NOMO-1 treated with DMSO at 0.1 percent for 48 hours (cell line): ENCODE measurements at regions not wholly inside any gene's neighbourhood (a gene's known extent, or its start where the extent isn't known, plus 50 kb on each side); places are given as distances from the start of the nearest gene placed in this dataset.

Source experiments
- DNase-seq: peaks from one replicate; lab custom pipeline; 2025; ENCODE audit not compliant: unreplicated experiment; lab: John Stamatoyannopoulos, UW

DNA sequence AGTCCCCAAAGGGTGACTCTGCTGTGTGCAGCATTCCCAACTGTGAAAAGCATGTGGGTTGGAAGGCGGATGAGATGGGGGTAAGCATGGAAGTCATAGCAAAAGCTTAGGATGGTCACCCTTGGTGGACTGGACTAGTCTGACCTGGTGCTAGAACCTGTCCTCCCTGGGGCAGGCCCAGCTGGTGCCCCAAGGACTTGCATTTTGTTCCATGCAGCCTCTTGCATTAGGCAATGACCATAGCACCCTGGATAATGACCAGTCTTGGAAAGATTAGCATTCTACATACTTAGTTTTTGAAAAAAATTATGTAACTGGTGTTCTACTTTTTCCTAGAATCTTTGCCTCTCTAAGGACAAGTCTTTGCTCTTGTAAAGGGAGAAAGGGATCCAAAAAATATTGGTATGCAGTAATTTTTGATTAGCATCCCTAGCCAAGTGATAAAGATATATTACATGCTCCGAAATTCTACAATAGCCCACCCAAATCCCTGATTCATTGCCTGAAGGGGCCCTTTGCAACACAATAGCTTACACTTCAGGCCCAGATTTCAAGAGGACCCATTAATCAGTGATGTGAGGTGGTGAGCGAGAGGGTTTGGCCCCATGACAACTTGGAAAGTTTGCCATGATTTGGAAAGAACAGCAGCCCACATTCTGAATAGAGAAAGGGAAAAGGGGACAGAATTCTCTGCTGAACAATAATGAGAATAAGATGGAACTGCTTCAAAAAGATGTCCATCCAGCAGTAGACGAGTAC lies 93.3 kb upstream of the CD180 start:
- DNase-seq: no peak

- no peak for DNase-seq
Observed at GRCh38 chr5:67287510-67288268, 91.1 kb upstream of the CD180 start.

- peak; percentile 24 for DNase-seq
Observed at GRCh38 chr5:67286006-67286405, 89.4 kb upstream of the CD180 start.

DNA sequence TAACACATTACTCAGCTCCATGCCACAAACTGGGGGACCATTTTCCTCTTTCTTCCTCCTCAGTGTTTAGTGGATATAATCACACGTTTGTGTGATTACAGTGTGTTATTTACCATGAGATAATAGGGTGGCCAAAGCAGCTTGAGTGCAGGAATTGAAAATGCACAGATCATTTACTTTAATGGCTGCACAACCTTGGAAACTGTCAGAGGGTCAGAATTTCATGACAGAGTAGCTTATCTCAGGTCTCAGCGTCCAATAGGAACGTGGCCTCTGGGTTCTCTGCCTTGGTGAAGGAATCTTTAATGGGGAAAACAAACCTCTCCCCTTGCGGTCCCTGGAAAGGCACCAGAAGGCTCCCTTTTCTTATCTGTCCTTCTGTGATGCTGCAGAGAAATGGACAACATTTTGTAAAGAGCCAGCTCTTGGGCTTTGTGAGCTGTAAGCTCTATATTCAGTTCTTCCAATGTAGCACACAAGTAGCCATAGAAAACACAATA lies 87.4 kb upstream of the CD180 start:
- DNase-seq: no peak

- DNase-seq: no peak
Observed at GRCh38 chr5:67283275-67283987, 86.8 kb upstream of the CD180 start.

DNA sequence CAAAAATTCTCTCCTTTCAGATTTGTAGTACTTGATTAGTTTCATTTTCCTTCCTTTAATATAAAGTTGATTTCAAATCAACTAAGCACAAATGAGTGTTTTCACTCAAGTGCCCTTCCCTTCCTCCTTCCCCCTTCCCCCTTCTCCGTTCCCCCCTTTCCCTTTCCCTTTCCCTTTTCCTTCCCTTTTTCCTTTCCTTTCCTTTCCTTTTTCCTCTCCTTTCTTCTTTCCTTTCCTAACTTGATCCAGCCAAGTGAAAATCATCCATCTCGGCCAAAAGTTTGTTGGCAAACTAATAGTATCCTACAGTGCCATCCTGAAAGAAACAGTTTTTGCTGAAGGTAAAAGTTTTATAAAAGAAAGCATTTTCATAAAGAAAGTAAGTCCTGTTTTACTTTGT lies 85.3 kb upstream of the CD180 start:
- DNase-seq: no peak

DNA sequence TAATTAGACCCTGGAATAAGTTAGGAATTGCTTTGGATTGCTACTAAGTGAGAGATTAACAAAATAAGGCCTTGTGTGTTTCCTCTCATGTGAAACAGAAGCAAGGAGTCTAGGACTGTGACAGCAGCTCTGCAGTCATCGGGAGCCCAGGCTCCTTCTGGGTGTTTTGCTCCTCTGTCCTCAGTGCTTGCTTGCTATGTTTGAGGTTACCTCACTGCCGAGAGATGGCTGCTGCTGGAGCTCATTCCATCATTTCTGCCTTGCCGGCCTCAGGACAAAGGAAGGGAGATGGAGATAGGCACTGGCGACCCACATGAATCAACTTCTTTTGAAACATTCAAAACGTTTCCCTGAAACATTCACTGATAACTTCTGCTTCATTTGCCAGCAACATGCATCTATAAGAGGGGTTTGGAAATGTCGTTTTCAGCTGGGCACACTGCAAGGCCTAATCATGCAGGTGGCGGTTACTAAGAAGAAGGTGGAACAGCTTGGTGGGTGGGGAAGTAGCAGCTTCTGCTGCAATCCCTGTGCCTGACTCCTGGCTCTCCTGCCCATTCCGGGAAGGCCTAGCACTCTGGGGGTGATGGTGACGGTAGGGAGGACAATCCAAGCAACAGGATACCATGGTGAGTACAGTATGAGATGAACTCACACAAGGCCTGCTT lies 77.2 kb upstream of the CD180 start:
- no peak for DNase-seq

DNA sequence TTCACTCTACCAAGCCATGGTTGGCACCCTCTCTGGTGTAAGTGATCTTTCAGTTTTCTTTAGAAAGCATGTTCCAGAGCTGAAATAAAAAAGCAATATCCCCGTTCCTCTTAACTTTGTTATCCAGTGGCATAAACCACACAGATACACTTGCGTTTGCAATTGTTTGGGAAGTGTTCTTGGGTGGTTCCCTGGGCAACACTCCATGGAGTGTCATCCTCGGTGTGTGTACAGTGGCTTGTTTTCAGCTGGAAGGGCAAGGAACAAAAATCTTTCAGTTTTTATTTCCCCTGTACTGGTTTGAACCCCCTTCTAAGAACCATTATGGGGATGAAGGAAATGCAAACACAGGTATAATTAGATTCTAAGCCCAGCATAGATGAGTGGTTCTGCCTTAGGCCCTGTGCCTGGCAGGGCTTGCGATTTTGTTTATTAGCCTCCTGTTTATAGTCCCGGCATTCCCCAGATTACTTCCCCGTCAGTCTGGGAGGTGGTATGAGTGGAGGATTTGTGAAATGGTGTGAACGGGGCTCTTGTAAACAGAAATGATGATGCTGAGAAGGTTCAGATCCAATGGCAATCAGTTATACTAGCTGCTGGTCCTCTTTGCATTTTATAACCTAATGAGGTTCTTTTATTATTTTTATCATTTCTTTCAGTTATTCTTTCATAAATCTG lies 76.0 kb upstream of the CD180 start:
- no peak for DNase-seq

DNA sequence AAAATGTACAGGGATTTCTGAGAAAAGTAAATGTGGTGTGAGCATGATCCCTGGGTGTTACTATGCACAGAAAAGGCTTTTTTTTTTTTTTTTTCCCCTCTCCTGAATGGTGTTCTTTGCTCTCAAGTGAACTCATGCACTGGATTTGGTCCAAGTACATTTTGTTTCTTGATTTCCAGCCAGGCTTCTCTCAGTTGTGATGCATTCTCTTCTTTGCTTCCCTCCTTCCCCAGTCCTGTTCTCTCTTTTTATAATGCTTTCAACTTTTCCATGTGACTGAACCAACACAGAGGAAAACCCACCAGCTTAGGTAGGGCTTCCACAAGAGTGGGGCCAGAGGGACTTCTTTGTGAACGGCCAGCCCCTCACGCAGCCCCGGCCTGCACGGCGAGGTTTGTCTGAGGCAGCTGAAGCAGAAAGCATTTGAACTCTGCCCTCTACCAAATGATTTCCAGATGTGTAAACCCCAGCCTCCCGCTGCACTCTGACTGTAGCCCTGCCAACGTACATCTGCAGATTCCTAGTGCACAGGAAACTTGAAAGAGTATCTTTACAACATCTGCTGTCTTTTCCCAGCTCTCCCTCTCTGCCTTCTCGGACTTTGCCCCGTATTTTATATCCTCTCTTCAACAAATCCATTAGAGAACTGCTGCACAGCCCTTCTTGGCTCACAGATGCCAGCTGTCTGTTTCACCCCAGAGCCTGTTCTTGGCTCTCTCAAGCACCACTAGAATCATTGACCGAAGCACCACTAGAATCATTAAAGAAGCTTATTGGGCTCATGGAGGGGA lies 71.8 kb upstream of the CD180 start:
- DNase-seq: no peak

DNA sequence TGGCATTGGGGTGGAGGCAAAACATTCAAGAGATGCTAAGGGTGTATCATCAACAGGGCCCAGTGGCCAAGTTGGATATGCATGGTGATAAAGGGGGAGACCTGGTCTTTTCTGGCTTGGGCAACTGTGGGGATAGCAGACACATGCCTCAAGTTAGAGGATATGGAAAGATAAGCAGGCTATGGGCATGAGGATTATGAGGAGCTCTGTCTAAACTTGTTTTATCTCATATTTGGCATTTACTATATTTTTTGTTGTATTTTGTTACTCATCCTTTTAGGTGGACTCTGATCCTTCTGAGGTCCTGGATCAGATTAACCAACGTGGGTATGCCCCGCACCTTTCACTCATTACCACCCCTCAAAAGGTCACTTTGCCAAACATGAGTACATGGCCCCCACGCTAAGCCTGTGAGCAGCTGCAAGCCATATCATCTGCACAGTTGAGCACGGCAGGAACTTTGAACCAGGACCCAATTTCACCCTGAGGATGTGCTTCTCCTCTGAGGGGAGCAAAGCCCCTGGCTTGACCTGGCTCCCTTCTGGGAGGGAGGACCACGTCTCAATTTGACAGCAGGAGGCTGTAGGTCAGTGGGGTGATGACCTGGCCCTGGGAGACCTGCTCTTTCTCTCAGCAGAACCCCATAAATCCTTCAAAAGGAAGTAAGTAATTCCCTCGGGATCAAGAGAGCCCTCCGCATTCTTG lies 71.1 kb upstream of the CD180 start:
- no peak for DNase-seq

GRCh38 chr5:67266654-67267350 lies 70.2 kb upstream of the CD180 start:
- no peak for DNase-seq

DNA sequence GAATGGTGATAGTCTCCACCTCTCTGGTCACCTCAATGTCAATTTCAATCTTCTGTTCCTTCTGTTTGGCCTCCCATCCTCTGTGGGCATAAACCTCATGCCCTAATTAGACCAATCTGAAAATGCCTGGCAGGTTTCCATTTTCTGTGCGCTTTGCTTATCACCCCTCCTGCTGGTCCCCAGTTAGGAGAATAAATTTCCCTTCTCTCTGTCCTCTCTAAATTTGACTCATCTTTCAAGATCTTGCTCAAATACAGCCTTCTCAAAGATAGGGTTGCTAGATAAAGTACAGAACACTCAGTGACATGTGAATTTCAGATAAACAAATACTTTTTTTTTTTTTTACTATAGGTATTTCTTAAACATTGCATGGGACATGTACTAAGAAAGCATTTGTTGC lies 69.4 kb upstream of the CD180 start:
- DNase-seq: no peak

- DNase-seq: no peak
Observed at GRCh38 chr5:67263656-67264408, 67.2 kb upstream of the CD180 start.

DNA sequence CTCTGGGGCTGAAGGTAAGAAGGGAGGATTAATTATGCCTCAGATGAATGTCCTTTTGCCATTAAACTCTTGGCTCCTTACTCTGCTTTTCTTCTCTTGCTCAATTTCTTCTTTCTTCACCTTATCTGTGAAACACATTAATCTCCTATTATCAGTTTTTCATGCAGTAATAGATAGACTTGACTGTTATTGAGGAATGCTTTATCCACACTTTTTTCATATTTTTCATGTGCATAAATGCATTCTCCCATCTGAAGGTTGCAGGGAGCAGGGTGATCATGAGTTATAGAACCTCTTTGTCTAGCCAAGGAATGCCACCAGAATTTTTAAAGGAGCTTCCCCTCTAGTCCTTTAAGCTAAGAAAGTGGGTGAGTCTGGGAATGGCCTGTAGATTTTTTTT lies 66.4 kb upstream of the CD180 start:
- DNase-seq: no peak

DNA sequence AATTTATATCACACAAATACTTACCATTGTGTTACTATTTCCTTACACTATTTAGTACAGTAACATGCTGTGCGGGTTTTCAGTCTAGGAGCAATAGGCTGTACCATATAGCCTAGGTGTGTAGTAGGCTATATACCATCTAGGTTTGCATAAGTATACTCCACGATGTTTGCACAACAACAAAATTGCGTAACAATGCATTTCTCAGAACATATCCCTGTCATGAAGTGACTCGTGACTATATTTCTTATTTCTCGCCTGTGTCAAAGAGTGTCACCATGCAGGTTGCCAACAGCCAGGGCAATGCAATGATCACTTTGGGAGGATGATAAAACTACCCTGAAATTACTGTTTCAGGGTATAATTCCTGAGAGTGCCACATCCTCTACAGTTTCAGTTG lies 65.6 kb upstream of the CD180 start:
- no peak for DNase-seq

DNA sequence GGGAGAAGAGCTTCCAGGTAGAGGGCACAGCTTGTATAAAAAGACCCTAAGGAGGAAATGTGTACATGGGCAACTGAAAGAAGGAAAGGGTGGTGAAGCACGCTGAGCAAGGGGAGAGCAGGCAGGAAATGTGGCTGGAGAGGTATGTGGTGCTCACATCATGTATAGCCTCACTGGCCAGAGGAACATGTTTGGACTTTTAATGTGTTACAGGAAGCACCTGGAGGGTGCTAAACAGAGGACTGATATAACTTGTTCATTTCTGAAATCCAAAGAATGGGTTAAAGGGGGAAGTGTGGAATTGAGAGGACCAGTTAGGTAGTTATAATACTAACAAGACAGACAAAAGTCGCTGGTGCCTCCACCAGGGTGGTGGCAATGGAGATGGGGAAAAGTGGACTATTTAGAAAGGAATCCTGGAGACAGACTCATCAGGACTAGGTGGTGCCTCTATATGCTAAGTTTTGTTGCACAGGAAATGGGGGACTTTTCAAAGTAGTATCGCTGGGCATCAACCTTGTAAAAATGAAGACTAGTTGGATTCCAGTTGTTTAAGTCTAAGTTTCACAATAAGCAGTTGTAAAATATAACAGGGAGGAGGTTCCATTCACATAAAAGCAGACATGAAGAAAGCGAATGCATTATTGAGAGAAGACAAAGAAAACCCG lies 63.1 kb upstream of the CD180 start:
- DNase-seq: no peak

DNA sequence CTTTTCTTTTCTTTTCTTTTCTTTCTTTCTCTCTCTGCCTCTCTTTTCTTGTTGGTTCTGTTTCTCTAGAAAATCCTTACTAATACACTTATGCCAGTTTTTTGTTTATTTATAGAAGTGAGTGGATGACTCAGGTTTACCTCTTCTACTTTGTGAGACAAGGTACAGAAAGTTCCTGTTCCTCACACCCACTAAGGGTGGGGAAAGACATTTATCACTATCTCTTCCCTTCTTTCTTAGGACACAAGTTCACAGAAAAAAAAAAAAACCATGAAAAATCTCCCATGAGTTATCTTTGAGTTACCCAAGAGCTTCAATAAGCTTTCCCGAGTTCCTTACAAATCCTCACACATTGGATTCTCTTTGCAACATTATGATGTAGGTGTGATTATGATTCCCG lies 60.9 kb upstream of the CD180 start:
- no peak for DNase-seq
